Stimulated activated effector memory CD8-positive, alpha-beta T cell treated with anti-CD3 and anti-CD28 coated beads, Interleukin-12 subunit alpha, Interleukin-12 subunit beta, amount 100 ng/mL, for 72 hours (primary cell): ENCODE measurements at regions not wholly inside any gene's neighbourhood (a gene's known extent, or its start where the extent isn't known, plus 50 kb on each side); places are given as distances from the start of the nearest gene placed in this dataset.

Experiments
- ATAC-seq: fragments of 150-1000 bp; cut with Tn5 transposase; 2 replicates; pipeline ENCODE4 v1.10.0; 2021
- DNase-seq, 2 donors: peaks; one replicate each; pipeline ENCODE4 v3.0.0; 2021 to 2022; ENCODE audit warnings: low spot score in 2 of 2
- H3K27ac Mint-ChIP-seq: one replicate; pipeline ENCODE4 v1.8.0; 2022; ENCODE audit warnings: mild to moderate bottlenecking, mixed read lengths
- H3K36me3 Mint-ChIP-seq: one replicate; pipeline ENCODE4 v1.8.0; 2022; ENCODE audit warnings: mild to moderate bottlenecking, mixed read lengths
- H3K4me1 Mint-ChIP-seq: one replicate; pipeline ENCODE4 v1.8.0; 2022; ENCODE audit warnings: mixed read lengths
- H3K4me3 Mint-ChIP-seq: one replicate; pipeline ENCODE4 v1.8.0; 2022; ENCODE audit warnings: mild to moderate bottlenecking, mixed read lengths
- H3K9me3 Mint-ChIP-seq: one replicate; pipeline ENCODE4 v1.8.0; 2022; ENCODE audit warnings: mixed read lengths

GRCh38 chr7:9876053-9876452 lies 1097.6 kb upstream of the PHF14 start:
- peaks cover 8% of the 10 kb centered on the region for H3K9me3 Mint-ChIP-seq
- H3K4me3 Mint-ChIP-seq: no peak overlapping the region

GRCh38 chr7:9889554-9889953 lies 1084.1 kb upstream of the PHF14 start:
- no peak overlapping the region for H3K4me3 Mint-ChIP-seq
- no peak for ATAC-seq
- no peaks in the 10 kb centered on the region for H3K4me1 Mint-ChIP-seq
- no peaks in the 10 kb centered on the region for H3K36me3 Mint-ChIP-seq
- H3K27ac Mint-ChIP-seq: no peak overlapping the region
- no peak for DNase-seq
- peaks cover 25% of the 10 kb centered on the region for H3K9me3 Mint-ChIP-seq

More at GRCh38 chr7:9876053-9876452, 1097.6 kb upstream of the PHF14 start:
- DNase-seq (no peak), ATAC-seq (no peak)
- H3K27ac Mint-ChIP-seq: no peak overlapping the region
- H3K4me1 Mint-ChIP-seq: no peaks in the 10 kb centered on the region
- no peaks in the 10 kb centered on the region for H3K36me3 Mint-ChIP-seq

GRCh38 chr7:9890092-9890491 lies 1083.6 kb upstream of the PHF14 start:
- no peak for DNase-seq
- ATAC-seq: no peak
- Mint-ChIP-seq H3K36me3 (no peaks in the 10 kb centered on the region), H3K27ac (no peak overlapping the region), H3K9me3 (peaks cover 21% of the 10 kb centered on the region), H3K4me3 (no peak overlapping the region), H3K4me1 (no peaks in the 10 kb centered on the region)

- no peaks in the 10 kb centered on the region for H3K4me1 Mint-ChIP-seq
- no peak for DNase-seq
- peaks cover 17% of the 10 kb centered on the region for H3K9me3 Mint-ChIP-seq
- H3K27ac Mint-ChIP-seq: no peak overlapping the region
- no peaks in the 10 kb centered on the region for H3K36me3 Mint-ChIP-seq
- no peak for ATAC-seq
- no peak overlapping the region for H3K4me3 Mint-ChIP-seq
Observed at GRCh38 chr7:9891056-9891455, 1082.6 kb upstream of the PHF14 start.

- no peaks in the 10 kb centered on the region for H3K36me3 Mint-ChIP-seq
- DNase-seq (no peak), ATAC-seq (no peak)
- peaks cover 23% of the 10 kb centered on the region for H3K9me3 Mint-ChIP-seq
- H3K4me3 Mint-ChIP-seq: no peak overlapping the region
- H3K27ac Mint-ChIP-seq: no peak overlapping the region
- no peaks in the 10 kb centered on the region for H3K4me1 Mint-ChIP-seq
Observed at GRCh38 chr7:9900339-9900738, 1073.3 kb upstream of the PHF14 start.

- Mint-ChIP-seq H3K4me3 (no peak overlapping the region), H3K36me3 (no peaks in the 10 kb centered on the region), H3K27ac (no peak overlapping the region), H3K4me1 (no peaks in the 10 kb centered on the region), H3K9me3 (peaks cover 6% of the 10 kb centered on the region)
- no peak for DNase-seq
- no peak for ATAC-seq
Observed at GRCh38 chr7:9921326-9921725, 1052.3 kb upstream of the PHF14 start.

GRCh38 chr7:9937944-9938631 lies 1035.6 kb upstream of the PHF14 start:
- Mint-ChIP-seq H3K36me3 (no peaks in the 10 kb centered on the region), H3K4me3 (no peak overlapping the region), H3K9me3 (peaks cover 16% of the 10 kb centered on the region), H3K4me1 (no peaks in the 10 kb centered on the region), H3K27ac (no peak overlapping the region)
- ATAC-seq (no peak), DNase-seq (no peak)

- no peak overlapping the region for H3K27ac Mint-ChIP-seq
- H3K36me3 Mint-ChIP-seq: no peaks in the 10 kb centered on the region
- DNase-seq (no peak), ATAC-seq (no peak)
- peaks cover 14% of the 10 kb centered on the region for H3K9me3 Mint-ChIP-seq
- H3K4me3 Mint-ChIP-seq: no peak overlapping the region
- no peaks in the 10 kb centered on the region for H3K4me1 Mint-ChIP-seq
Observed at GRCh38 chr7:9939176-9939575, 1034.5 kb upstream of the PHF14 start.

GRCh38 chr7:9945131-9945530 lies 1028.5 kb upstream of the PHF14 start:
- Mint-ChIP-seq H3K36me3 (no peaks in the 10 kb centered on the region), H3K4me1 (no peaks in the 10 kb centered on the region), H3K4me3 (no peak overlapping the region), H3K27ac (no peak overlapping the region), H3K9me3 (peaks cover 14% of the 10 kb centered on the region)
- no peak for DNase-seq
- ATAC-seq: no peak

GRCh38 chr7:9945857-9946256 lies 1027.8 kb upstream of the PHF14 start:
- H3K9me3 Mint-ChIP-seq: peaks cover 14% of the 10 kb centered on the region
- no peak overlapping the region for H3K4me3 Mint-ChIP-seq
- ATAC-seq: no peak
- H3K36me3 Mint-ChIP-seq: no peaks in the 10 kb centered on the region
- no peak overlapping the region for H3K27ac Mint-ChIP-seq
- no peaks in the 10 kb centered on the region for H3K4me1 Mint-ChIP-seq
- no peak for DNase-seq

GRCh38 chr7:9955138-9955537 lies 1018.5 kb upstream of the PHF14 start:
- no peaks in the 10 kb centered on the region for H3K4me1 Mint-ChIP-seq
- no peaks in the 10 kb centered on the region for H3K36me3 Mint-ChIP-seq
- H3K27ac Mint-ChIP-seq: no peak overlapping the region
- ATAC-seq (no peak), DNase-seq (no peak)
- H3K4me3 Mint-ChIP-seq: no peak overlapping the region
- peaks cover 12% of the 10 kb centered on the region for H3K9me3 Mint-ChIP-seq

- H3K9me3 Mint-ChIP-seq: peaks cover 16% of the 10 kb centered on the region
- ATAC-seq (no peak), DNase-seq (no peak)
- H3K4me3 Mint-ChIP-seq: no peak overlapping the region
- H3K36me3 Mint-ChIP-seq: no peaks in the 10 kb centered on the region
- no peaks in the 10 kb centered on the region for H3K4me1 Mint-ChIP-seq
- H3K27ac Mint-ChIP-seq: no peak overlapping the region
Observed at GRCh38 chr7:9958486-9958885, 1015.2 kb upstream of the PHF14 start.

GRCh38 chr7:9960460-9960859 lies 1013.2 kb upstream of the PHF14 start:
- H3K36me3 Mint-ChIP-seq: no peaks in the 10 kb centered on the region

GRCh38 chr7:9961161-9961922 lies 1012.3 kb upstream of the PHF14 start:
- Mint-ChIP-seq H3K4me3 (no peak overlapping the region), H3K4me1 (no peaks in the 10 kb centered on the region), H3K27ac (no peak overlapping the region), H3K36me3 (no peaks in the 10 kb centered on the region), H3K9me3 (peaks cover 10% of the 10 kb centered on the region)
- DNase-seq (no peak), ATAC-seq (no peak)

More at GRCh38 chr7:9960460-9960859, 1013.2 kb upstream of the PHF14 start:
- DNase-seq (no peak), ATAC-seq (no peak)
- Mint-ChIP-seq H3K4me3 (no peak overlapping the region), H3K4me1 (no peaks in the 10 kb centered on the region), H3K27ac (no peak overlapping the region), H3K9me3 (peaks cover 10% of the 10 kb centered on the region)

GRCh38 chr7:9962742-9963141 lies 1010.9 kb upstream of the PHF14 start:
- H3K9me3 Mint-ChIP-seq: peaks cover 4% of the 10 kb centered on the region
- DNase-seq (no peak), ATAC-seq (no peak)
- H3K27ac Mint-ChIP-seq: no peak overlapping the region
- H3K36me3 Mint-ChIP-seq: no peaks in the 10 kb centered on the region
- no peak overlapping the region for H3K4me3 Mint-ChIP-seq
- no peaks in the 10 kb centered on the region for H3K4me1 Mint-ChIP-seq
